Spleen (tissue), 11 donors: ENCODE measurements at regions not wholly inside any gene's neighbourhood (a gene's known extent, or its start where the extent isn't known, plus 50 kb on each side); places are given as distances from the start of the nearest gene placed in this dataset.
A peak's percentile ranks its signal among the peaks of the same experiment; 100 is the strongest.

Experiments
- DNase-seq: peaks from one replicate; pipeline ENCODE4 v3.0.0-alpha.2; 2020
- H3K27ac ChIP-seq, 8 donors: fragments of 200-600 bp; sonication (generic) in 7 of 8; 1 replicate in 4 of 8; 2 replicates in 4 of 8; pipeline versions ENCODE4 v1.5.0 to v1.8.0; 2016 to 2021; ENCODE audit warnings: inconsistent platforms in 4 of 8, mild to moderate bottlenecking in 4 of 8, moderate library complexity in 1 of 8
- H3K27me3 ChIP-seq, 7 donors: fragments of 200-600 bp; sonication (generic) in 6 of 7; replicated peaks in 1 of 7; 1 replicate in 4 of 7; 2 replicates in 3 of 7; pipeline versions ENCODE4 v1.5.0 to v1.8.0; 2016 to 2021; ENCODE audit warnings: inconsistent platforms in 3 of 7, mild to moderate bottlenecking in 1 of 7
- H3K36me3 ChIP-seq, 6 donors: fragments of 200-600 bp; sonication (generic) in 5 of 6; 1 replicate in 4 of 6; 2 replicates in 2 of 6; pipeline versions ENCODE4 v1.5.0 to v1.8.0; 2016 to 2021; ENCODE audit warnings: inconsistent platforms in 2 of 6
- H3K4me1 ChIP-seq, 6 donors: fragments of 200-600 bp; sonication (generic) in 5 of 6; 1 replicate in 3 of 6; 2 replicates in 3 of 6; pipeline versions ENCODE4 v1.5.0 to v1.8.0; 2016 to 2021; ENCODE audit warnings: inconsistent platforms in 3 of 6
- H3K4me3 ChIP-seq, 8 donors: fragments of 200-600 bp; sonication (generic) in 7 of 8; 1 replicate in 4 of 8; 2 replicates in 4 of 8; pipeline versions ENCODE4 v1.5.0 to v1.8.0; 2016 to 2021; ENCODE audit warnings: inconsistent platforms in 4 of 8, mild to moderate bottlenecking in 4 of 8, moderate library complexity in 2 of 8
- H3K9me3 ChIP-seq, 8 donors: fragments of 200-600 bp; sonication (generic) in 7 of 8; 1 replicate in 4 of 8; 2 replicates in 4 of 8; pipeline versions ENCODE4 v1.5.0 to v1.8.0; 2016 to 2021; ENCODE audit warnings: inconsistent platforms in 4 of 8
- CTCF ChIP-seq, 11 experiments: fragments of 200-600 bp in 7 of 11; fragments of 450-650 bp in 4 of 11; sonication (generic) in 4 of 11; IDR thresholded peaks in 8 of 11; conservative IDR thresholded peaks in 3 of 11; 1 replicate in 7 of 11; 2 replicates in 4 of 11; pipeline versions ENCODE4 v1.4.0 to v1.8.0; 2016 to 2021; ENCODE audit warnings: antibody characterized with exemption in 11 of 11, inconsistent platforms in 4 of 11, mild to moderate bottlenecking in 1 of 11
- POLR2A ChIP-seq, 3 donors: fragments of 450-650 bp; IDR thresholded peaks; one replicate each; pipeline ENCODE4 v1.5.1; 2017; ENCODE audit warnings: antibody characterized with exemption in 3 of 3, mild to moderate bottlenecking in 1 of 3
- POLR2AphosphoS5 ChIP-seq, 3 donors: sonication (generic); formaldehyde crosslinking; IDR thresholded peaks; one replicate each; pipeline ENCODE4 v1.5.1; 2017; ENCODE audit warnings: antibody characterized with exemption in 3 of 3
- WGBS, 5 donors: extraction: QIAGEN DNeasy Blood & Tissue Kit in 3 of 5; methylation state at CpG; one replicate each; pipeline versions ENCODE4 v1.1.5 to v1.1.7; 2013 to 2018; 5-methylcytosine and 5-hydroxymethylcytosine counted together
- intact Hi-C: fragments of 100-400 bp; cut with DNase I; formaldehyde crosslinking; loops from one replicate; pipeline ENCODE4 v1.15.0; 2023; ENCODE audit warnings: low total_unique reads
- donor health status: healthy with polysubstance abuse.
- donor health status: DM: no; HTN: no; CAD: no; lungs with moderate emphysema.
- donor health status: DM: no; HTN: no; CAD: no.
- donor health status: Bipolar disorder and iron deficiency.
- donor health status: healthy.
- donor health status: DM: no; HTN: no; CAD: no.
- donor health status: DM: yes; HTN: yes; CAD: no.

DNA sequence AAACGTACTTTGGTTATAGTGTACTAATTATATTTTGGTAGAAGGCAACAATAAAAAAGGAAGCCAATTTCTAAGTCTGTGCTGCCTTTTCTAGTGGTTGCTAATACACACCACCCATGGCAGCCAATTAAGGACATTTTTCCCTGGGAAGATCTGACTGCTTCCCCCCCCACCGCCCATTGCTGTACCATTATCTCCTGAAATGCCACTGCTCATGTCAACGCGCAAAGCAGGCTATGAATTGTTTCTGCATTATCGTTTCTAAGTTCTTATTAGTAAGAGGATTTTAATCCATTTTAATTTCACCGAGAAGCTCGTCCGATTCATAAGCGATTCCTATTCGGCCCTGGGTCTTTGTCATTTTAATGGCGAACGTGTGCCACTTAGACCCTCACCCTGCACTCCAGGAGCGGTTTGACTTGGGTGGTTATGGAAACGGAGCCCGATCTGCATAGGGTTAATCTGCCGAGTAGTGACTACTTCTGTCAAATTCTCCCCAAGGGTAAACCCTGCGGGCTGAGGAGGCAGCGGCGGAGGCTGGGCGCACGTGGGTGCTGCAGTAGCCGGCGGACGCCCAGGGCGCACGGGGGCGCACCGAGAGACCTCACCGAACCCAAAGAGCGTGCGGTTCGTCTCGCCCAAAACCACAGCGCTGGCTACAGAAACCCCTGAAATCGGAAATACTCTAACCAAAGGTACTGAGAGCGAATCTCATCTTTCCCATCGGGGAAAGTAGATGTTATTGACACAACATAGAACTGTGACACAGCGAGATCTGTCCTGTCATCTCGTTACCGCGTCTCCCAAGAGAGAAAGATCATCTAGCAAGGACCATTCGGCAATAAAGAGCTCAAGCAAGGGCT is 55.8 kb upstream of the SHC3 start:
- Histone ChIP-seq H3K9me3 (peaks cover 0 to 24% (median 14%) of the 10 kb centered on the region in 8 donors), H3K27me3 (peaks cover 0 to 55% (median 8%) of the 10 kb centered on the region in 7 donors), H3K27ac (no peak overlapping the region), H3K36me3 (no peaks in the 10 kb centered on the region), H3K4me1 (peaks cover 0 to 10% (median 8%) of the 10 kb centered on the region in 6 donors), H3K4me3 (peak overlapping the region in 1 of 8 donors; percentile 17)
- TF ChIP-seq POLR2AphosphoS5 (IDR thresholded peaks at IDR 0.05) = no peak
- no peak for TF ChIP-seq POLR2A (IDR thresholded peaks at IDR 0.05)
- WGBS, 5 donors = 13 to 22% (median 15%) methylated on average over 32 to 42 of the region's 42 CpGs
- intact Hi-C loops = no loop called here
- DNase-seq = no peak

DNA sequence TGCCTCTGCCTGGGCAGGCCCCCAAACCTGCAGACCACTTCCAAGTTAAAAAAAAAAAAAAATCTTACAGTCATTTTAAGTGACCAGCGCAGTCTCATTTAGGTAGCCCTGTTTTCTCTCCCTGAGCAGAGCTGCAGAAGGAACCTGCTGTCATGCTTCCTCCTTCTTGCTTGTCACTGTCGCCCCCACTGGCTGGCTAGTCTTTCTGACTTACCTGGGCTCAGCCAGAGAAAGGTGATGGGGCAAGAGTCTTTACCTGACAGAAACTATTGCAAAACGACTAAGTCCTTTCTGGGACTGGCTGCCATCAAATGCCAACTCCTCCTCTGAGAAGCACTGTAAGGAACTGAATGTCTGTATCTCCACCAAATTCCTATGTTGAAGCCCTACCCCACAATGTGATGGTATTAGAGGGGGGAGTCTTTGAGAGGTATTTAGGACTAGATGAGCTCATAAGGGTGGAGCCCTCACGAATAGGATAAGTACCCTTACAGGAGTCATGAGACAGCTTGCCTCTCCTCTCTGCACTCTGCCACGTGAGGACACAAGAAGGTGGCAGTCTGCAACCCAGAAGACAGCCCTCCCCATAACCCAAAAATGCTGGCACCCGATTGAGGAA is 58.4 kb upstream of the SHC3 start:
- no peak for DNase-seq
- no peak overlapping the region for H3K4me3 ChIP-seq
- peaks cover 0 to 55% (median 8%) of the 10 kb centered on the region in 7 donors for H3K27me3 ChIP-seq
- no peaks in the 10 kb centered on the region for H3K36me3 ChIP-seq
- peaks cover 0 to 10% (median 8%) of the 10 kb centered on the region in 6 donors for H3K4me1 ChIP-seq
- H3K9me3 ChIP-seq = peaks cover 0 to 13% (median 3%) of the 10 kb centered on the region in 8 donors
- TF ChIP-seq POLR2AphosphoS5 (IDR thresholded peaks at IDR 0.05) (no peak), CTCF (IDR thresholded peaks at IDR 0.05 in 8 of 11, conservative IDR thresholded peaks at IDR 0.05 in 3 of 11) (no peak), POLR2A (IDR thresholded peaks at IDR 0.05) (no peak)
- no peak overlapping the region for H3K27ac ChIP-seq
- 63 to 73% (median 66%) methylated on average over 6 of the region's 6 CpGs for WGBS, 5 donors
- intact Hi-C loops = no loop called here

GRCh38 chr9:89238424-89238823 is 59.8 kb upstream of the SHC3 start:
- Histone ChIP-seq H3K27ac (no peak overlapping the region), H3K36me3 (no peaks in the 10 kb centered on the region), H3K4me3 (no peak overlapping the region), H3K27me3 (peaks cover 0 to 41% (median 8%) of the 10 kb centered on the region in 7 donors), H3K9me3 (peaks cover 0 to 13% (median 3%) of the 10 kb centered on the region in 8 donors), H3K4me1 (peaks cover 0 to 10% (median 8%) of the 10 kb centered on the region in 6 donors)
- DNase-seq = no peak
- intact Hi-C loops = no loop called here
- 70 to 80% (median 75%) methylated on average over 3 of the region's 3 CpGs for WGBS, 5 donors
- TF ChIP-seq POLR2A (IDR thresholded peaks at IDR 0.05) (no peak), POLR2AphosphoS5 (IDR thresholded peaks at IDR 0.05) (no peak), CTCF (IDR thresholded peaks at IDR 0.05 in 8 of 11, conservative IDR thresholded peaks at IDR 0.05 in 3 of 11) (no peak)

GRCh38 chr9:89243296-89244061 is 64.9 kb upstream of the SHC3 start:
- WGBS, 5 donors = 67 to 81% (median 78%) methylated on average over 8 of the region's 8 CpGs
- H3K27me3 ChIP-seq = no peaks in the 10 kb centered on the region
- H3K4me3 ChIP-seq = no peak overlapping the region
- peaks cover 0 to 10% (median 2%) of the 10 kb centered on the region in 8 donors for H3K9me3 ChIP-seq
- H3K4me1 ChIP-seq = no peaks in the 10 kb centered on the region
- H3K27ac ChIP-seq = no peak overlapping the region
- TF ChIP-seq POLR2A (IDR thresholded peaks at IDR 0.05) = no peak
- intact Hi-C loops = no loop called here
- H3K36me3 ChIP-seq = no peaks in the 10 kb centered on the region
- DNase-seq = no peak
